Kidney capillary endothelial cell (primary cell): ENCODE measurements at regions not wholly inside any gene's neighbourhood (a gene's known extent, or its start where the extent isn't known, plus 50 kb on each side); places are given as distances from the start of the nearest gene placed in this dataset.
"Not testable (repeated sequence)": the region's sequence is repeated elsewhere in the genome, so short reads cannot be mapped to it uniquely, and the experiment has no call there.

Experiments
- DNase-seq: peaks from one replicate; pipeline ENCODE4 v3.0.0-alpha.2; 2018; ENCODE audit warnings: low spot score

DNA sequence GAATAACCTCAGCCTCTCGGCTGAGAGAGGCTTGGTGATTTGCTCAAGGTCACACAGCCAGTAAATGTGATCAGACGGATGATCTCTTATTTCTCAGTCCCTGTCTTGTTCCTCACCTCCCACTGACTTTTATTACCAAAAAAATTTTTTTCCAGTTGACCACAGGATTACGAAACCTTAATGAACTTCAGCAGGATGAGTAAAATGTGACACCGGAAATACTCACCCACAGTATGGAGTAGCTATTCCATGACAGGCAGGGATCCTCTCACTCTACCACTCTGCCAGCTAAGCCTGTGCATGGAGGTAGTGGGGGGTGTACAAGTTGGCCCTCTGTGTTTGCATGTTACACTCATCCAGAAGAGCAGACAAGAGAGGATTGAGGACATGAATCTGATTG, 916.4 kb downstream of the UQCRFS1 start:
- no peak for DNase-seq

DNA sequence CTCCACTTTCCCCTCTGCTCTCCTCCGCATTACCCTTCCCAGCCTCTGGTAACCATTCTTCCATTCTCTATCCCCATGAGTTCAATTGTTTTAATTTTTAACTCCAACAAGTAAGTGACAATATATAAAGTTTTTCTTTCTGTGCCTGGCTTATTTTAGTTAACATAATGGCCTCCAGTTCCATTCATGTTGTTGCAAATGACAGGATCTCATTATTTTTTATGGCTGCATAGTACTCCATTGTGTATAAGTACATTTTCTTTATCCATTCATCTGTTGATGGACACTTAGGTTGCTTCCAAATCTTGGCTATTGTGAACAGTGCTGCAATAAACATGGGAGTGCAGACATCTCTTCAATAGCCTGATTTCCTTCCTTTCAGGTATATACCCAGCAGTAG, 918.0 kb downstream of the UQCRFS1 start:
- not testable (repeated sequence) for DNase-seq

DNA sequence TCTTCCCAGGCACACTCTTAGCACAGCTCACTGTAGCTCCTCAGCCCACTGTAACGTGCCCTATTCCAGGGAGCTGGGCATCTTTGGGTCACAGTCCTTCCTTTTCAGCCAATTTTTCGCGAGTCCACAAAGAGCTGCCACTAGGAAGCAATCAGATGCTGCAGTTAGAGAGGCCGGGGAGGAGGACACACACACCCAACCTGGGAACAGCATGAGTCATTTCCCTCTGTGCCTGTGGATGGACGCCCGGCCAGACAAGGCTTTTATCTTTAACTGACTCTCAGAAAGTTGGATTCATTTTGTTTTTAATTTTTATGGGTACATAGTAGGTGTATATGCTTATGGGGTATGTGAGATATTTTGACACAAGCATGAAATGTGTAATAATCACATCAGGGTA, 918.6 kb downstream of the UQCRFS1 start:
- DNase-seq, result peak; percentile 24

DNA sequence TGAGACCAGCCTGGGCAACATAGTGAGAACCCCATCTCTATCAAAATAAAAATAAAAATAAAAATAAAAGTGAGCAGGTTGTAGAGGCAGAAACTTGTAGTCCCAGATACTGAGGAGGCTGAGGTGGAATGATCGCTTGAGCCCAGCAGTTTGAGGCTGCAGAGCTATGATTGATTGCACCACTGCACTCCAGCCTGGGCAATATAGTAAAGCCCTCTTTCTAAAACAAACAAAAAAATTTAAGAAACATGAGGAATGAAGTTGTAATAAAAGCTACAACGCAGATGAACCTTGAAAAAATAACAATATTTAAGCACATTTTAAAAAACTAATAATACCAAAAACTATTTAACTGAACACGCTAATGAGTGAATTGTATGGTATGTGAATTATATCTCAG, 919.3 kb downstream of the UQCRFS1 start:
- DNase-seq, result no peak

DNA sequence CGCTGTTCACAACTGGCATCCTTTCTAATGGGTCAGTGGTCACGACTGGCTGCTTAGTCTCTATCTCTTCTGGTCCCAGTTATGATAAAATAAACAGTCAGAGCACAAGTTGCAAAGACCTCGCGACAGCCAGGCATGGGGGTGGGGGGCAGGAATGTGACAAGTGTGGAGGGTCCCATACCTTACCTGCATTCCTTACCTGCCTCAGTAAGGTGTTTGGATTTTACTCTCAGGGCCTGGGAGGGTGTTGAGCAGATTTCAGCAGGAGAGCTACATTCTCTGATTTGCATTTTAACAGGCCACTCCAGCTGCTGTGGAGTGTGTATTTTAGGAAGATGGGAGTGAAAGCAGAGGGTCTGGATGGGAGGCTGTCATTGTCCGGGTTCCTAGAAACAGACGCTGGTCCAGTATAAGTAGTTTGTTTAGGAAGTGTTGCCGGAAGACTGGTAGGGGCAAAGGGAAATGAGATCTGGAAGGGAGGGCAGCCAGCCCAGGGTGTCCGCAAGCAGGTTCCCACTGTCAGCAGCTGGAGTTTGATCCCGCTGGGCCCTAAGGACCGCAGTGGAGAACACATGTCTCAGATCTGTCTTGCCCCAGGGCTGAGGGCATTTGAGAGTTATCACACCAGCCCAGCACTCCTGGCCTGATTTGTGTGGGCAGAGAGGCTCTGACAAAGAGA, 920.0 kb downstream of the UQCRFS1 start:
- no peak for DNase-seq

DNA sequence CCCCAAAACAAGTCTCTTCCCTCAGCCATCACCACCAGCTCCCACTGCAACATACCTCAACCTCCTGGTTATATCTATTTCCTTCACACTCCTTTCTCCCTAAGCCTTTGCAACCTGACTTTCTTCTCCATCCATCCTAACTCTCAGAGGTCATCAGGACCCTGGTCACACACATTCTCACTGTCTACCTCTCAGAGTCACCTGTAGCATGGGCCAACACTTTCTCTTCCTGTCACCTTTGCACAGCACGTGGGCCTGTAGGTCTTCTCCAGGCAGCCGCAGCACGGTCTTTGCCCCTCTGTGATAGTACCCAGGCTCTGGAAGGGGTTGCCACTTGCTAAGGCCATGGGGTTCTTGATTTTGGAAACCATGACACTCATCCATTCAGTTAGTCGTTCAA, 921.1 kb downstream of the UQCRFS1 start:
- no peak for DNase-seq

DNA sequence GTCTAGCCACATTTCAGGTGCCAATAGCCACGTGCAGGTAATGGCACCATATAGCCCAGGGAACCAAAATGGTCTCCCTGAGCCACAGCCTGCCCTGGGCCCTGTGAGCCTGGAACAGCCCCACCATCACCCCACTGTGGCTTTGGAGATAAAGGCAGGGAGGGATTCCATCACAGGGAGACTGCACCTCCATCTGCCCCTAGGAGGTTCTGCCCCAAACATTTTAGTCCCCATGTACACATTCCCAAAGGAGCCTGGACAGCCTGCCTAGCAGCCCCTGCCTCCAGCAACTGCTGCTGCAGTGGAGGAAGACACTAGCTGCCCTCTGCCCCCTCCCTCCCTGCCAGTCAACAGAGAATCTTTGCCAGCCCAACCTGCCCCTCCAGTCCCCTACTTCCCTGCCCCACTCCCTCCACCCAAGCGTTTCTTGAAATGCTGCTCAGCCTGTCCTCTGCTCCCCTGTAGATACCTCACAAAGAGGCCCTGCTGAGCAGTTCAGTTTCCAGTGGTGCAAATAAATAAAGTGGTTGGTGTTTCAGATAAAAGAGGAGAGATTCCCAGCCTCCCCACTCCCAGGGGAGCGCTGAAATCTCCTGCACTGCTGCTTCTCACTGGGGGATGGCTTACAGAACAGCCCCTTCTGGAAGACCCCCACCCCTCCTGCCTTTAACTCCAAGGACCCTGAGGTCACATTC, 921.8 kb downstream of the UQCRFS1 start:
- DNase-seq, result no peak

DNA sequence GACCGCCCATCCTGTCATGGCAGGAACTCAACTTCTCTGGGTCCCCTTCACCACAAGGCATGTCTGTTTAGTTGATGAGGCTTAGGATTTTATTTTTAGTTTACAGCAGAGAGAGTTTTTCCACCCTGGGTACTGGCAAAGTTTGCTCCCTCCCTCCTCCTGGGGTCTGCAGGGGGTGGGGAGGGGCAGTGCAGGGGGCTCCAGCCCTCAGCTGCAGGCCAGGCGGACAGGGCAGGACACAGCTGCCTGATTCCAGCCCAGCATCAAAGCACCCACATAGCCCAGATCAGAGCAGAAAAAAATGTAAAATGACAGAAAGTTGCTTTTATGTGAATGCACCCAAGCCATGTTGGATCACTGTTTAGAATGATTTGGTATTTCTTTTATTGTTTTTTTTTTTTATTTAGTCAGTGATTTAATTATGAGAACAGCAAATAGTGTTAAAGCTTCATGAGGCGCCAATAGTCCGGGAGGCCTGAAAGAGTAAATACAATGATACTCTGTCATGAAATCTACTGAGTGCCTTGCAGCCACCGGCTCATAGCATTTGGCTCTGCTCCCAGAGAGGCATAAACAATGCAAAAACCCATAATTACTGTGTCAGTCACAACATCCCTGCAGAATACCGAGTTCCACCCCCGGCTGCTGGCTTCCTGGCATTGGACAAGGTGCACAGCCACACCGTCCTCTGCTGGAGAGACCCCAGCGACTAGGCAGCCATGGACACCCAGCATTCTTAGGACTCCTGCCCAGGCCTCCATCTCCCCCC, 923.5 kb downstream of the UQCRFS1 start:
- peak; percentile 41 for DNase-seq

DNA sequence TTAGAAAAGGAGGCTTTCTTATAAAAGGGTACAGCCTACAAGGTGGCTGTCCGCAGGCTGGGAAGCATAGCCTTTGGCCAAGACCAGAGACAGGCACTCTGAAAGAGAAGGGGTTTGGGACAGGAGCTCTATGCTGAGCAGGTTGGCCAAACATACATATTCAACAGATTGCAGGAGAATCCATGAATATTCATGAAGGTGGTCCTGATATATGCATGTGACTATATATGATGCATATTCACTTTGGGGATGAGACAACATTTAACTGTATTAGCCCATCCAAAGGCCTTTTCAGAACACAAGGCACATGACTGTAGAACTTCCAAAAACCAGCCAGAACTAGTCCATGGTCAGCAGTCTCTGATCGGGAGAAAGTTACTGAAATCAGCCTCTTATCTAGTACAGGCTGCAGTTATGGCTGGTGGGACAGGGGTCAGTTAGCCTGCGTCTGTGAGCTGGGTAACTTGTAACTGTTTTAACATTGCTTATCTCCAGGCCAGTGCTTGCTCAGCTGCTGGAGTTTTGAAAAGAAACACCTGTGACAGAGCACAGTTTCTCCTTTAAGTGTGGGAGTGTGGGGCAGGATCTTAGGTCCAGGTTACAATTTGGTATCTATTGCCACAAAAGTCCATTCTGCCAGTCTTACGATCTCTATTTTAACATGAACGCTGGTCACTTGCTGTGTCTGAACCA, 924.2 kb downstream of the UQCRFS1 start:
- DNase-seq, result no peak

DNA sequence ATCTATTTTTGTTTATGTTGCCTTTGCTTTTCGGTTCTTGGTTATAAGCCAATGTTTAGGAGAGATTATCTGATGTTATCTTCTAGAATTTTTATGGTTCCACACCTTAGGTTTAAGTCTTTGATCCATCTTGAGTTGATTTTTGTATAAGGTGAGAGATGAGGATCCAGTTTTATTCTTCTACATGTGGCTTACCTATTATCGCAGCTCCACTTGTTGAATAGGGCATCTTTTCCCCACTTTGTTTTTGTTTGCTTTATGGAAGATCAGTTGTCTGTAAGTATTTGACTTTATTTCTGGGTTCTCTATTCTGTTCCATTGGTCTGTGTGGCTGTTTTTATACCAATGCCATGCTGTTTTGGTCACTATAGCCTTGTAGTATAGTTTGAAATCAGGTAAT, 927.0 kb downstream of the UQCRFS1 start:
- DNase-seq, result no peak

DNA sequence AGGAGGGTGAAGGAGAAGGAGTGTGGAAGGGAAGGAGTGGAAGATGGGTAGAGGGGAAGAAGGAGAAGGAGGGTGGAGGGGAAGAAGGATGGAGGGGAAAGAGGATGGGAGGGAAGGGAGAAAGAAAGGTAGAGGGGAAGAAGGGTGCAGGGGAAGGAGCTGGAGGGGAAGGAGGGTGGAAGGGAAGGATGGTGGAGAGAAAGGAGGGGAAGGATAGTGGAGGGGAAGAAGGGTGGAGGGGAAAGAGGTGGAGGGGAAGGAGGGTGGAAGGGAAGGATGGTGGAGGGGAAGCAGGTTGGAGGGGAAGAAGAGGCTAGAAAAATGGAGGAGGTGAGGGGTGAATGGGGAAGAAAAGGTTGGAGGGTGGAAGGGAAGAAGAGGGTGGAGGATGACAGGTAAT, 927.9 kb downstream of the UQCRFS1 start:
- no peak for DNase-seq

DNA sequence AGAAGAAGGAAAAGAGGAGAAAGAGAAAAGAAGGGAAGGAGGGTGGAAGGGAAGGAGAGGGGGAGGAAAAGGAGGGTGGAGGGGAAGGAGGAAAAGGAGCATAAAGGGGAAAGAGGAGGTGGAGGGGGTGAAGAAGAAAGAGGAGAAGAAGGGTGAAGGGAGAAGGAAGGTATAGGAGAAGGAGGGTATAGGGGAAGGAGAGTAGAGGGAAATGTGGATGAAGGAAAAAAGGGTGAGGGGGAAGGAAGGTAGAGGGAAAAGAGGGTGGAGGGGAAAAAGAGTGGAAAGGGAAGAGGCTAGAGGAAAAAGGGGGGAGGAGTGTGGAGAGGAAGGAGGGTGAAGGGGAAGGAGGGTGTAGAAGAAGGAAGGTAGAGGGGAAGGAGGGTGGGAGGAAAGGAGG, 928.6 kb downstream of the UQCRFS1 start:
- DNase-seq, result no peak

DNA sequence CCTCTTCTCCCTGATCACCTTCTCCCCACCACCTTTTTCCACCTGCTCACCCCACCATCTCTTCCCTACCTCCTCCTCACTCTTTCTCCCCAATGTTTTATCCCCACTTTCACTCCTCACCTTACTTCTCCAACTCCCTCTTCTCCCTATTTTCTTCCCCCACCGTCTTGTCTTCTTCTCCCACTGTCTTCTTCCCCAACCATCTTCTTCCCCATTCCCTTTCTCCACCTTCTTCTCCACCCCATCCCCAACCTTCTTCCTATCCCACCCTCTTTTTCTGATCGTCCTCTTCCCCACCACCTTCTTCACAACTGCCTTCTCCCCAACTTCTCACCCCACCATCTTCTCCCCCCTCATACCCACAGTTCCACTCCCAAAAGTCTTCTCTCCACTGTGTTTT, 929.4 kb downstream of the UQCRFS1 start:
- DNase-seq, result no peak

DNA sequence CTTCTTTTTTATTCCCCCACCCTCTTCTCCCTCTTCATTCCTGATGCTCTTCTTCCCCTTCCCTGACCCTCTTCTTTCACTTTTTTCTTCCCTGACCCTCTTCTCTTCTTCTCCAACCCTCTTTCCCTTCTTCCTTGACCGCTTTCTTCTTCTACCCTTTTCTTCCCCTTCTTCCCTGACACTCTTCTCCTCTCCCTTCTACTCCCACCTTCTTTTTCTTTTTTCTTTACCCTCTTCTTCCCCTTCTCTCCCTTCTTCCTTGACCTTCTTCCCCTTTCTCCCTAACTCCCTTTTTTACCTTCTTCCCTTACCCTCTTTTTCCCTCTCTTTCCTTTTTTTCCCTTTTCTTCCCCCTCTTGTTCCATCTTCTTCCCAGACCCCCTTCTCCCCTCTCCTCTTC, 931.3 kb downstream of the UQCRFS1 start:
- DNase-seq, result no peak

DNA sequence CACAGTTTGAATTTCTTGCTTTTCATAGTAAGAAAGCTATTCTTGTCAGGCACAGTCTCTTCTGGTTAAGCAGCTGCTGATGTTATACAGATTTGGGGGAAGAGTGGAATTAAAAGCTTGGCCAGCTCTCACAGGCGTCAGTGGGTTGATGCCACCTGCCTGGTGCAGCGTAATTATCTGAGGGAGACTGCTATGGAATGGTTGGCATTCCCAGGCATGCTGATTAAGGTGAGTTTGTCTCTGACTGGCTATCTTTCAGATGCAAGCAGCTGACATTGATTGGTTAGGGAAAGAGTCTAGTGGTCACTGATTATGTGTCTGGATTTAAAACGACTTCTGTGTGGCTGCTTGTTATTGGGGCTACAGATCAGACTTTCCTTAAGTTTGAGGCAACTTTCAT, 948.4 kb downstream of the UQCRFS1 start:
- DNase-seq, result no peak

DNA sequence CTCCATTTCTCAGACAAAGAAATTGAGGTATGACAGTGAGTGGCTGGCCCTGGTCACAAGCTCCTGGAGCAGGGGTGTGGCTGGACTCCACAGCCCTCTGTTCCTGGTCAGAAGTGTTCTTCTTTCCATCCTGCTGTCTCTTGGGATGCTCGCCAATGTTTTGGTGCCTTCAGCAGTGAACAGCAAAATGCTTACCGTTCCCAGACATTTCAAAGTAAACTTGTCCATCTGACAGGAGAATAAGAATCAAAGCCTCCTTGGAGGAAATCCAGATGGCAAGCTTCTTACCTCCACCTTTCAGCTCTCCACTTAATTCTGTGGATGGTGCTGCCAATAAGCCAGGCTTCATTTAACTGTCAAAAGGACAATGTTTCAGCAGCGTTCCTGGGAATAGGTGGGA, 954.1 kb downstream of the UQCRFS1 start:
- DNase-seq, result no peak

DNA sequence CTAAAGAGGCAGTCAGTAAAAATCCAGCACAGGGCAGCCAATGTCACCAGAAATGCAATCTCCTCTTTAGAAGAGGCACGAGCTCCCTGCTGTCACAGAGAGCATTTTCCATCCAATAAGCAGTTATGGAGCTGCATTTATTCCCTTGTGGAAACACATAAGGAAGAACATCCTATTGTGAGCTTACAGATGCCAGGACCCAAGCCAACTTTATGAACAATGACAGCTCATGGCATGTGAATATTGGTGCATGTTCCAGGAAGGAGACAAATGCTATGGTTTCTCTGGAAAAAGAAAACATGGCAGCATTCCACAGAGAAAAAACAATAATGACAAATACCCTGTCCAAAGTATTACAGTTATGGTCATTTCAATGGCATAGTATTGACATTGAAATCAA, 955.6 kb downstream of the UQCRFS1 start:
- no peak for DNase-seq

DNA sequence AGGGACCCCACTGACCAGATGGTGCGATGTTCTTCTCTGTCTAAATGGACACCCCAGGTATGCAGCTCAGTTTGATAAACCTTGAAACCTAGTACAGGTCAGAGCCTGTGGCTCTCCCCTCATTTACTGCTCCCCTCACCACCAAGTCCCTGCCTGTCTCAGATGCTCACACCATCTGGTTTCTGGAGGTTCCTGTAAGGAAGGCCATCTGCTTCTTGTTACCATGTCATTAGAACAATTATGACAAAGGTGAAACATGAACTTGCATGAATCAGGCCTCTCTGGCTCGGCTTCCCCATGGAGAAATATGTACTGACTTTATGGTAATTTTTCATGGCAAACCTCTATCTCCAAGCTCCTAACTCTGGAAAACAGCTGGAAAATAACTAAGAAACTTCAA, 965.7 kb downstream of the UQCRFS1 start:
- no peak for DNase-seq

DNA sequence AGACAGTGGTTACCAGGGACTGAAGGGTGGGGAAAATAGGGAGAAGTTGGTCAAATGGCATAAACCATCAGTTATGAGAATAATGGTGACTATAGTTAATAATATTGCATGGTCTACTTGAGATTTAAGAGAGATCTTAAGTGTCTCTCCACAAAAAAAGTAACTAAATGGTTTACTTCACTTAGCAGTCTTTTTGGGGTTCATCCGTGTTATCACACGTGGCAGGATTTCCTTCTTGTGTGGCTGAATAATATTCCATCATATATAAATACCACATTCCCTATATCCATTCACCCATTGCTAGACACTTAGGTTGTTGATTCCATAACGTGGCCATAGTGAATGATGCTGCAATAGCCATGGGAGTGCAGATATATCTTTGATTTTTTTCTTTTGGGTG, 967.0 kb downstream of the UQCRFS1 start:
- DNase-seq, result no peak

DNA sequence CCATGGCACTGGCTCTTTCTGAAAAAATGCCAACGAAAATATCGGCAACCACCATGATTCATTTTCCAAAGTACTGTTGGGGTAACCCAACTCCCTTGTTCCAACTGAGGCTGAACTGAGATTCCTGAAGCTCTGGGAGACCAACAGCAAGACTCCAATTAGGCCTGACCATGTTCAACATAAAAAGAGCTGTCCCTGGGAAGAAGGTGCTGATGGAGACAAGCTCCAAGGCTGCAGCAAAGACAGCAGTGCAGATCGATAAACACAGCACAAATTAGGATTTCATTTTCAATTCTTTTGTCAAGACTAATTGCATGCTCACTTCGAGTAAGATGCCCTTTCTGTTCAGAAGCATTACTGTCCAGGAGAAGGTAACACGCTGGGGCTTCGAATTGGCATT, 968.0 kb downstream of the UQCRFS1 start:
- no peak for DNase-seq

DNA sequence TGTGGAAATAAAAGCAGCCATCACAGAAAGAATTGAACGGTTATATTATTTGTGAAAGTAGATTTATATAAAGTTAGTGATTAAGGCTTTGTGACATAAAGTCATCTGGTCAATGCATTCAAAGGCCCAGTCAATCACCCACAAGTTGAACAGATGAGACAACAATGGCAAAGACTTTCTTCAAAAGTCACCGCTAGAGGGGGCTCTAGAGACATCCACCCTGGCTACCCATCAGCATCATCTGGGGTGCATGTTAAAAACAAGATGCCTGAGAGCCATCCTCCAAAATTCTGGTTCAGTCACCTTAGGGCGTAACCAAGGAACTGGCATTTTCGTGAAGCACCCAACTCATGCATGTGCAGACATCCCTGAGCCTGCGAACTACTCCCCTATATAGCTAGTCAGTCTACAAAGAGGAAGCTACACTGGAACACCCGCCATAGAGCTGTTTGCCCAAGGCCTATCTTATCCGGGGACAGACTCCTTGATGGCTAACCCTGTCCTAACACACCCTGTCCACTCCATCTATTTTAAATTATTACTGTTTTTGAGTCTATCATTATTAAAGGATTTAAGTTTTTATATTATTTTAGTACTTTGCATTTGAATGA, 970.5 kb downstream of the UQCRFS1 start:
- peak; percentile 47 for DNase-seq

DNA sequence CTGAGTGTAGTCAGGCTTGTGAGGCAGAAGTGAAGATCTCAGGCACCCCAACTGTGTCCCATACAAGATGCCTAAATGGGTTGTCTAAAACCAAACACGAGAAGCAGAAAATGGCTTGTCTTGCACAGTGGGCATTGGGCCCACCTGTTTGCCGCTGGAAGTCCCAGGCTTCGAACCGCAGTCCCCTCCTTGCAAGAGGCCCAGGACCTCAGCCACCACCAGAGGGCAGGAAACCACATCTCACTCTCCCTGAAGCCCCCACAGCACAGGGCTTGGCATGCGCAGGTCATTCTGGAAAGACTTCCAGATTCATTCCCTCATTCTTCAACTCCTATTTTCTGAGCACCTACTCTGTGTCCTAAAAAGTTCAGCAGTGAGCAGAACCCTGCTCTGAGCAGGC, 973.7 kb downstream of the UQCRFS1 start:
- no peak for DNase-seq
